ENCODE measurements at regions not wholly inside any gene's neighbourhood (a gene's known extent, or its start where the extent isn't known, plus 50 kb on each side); places are given as distances from the start of the nearest gene placed in this dataset.
"Not testable (repeated sequence)": the region's sequence is repeated elsewhere in the genome, so short reads cannot be mapped to it uniquely, and the experiment has no call there.

GRCh38 chr13:58619396-58620113 is 988.0 kb downstream of the PCDH17 start:
- DNase-seq (ENCODE audit: low read depth in 3 of 3), result no peak

- DNase-seq (ENCODE audit: low read depth in 3 of 3), result no peak
Measured at GRCh38 chr13:58620176-58620575, 988.6 kb downstream of the PCDH17 start.

DNA sequence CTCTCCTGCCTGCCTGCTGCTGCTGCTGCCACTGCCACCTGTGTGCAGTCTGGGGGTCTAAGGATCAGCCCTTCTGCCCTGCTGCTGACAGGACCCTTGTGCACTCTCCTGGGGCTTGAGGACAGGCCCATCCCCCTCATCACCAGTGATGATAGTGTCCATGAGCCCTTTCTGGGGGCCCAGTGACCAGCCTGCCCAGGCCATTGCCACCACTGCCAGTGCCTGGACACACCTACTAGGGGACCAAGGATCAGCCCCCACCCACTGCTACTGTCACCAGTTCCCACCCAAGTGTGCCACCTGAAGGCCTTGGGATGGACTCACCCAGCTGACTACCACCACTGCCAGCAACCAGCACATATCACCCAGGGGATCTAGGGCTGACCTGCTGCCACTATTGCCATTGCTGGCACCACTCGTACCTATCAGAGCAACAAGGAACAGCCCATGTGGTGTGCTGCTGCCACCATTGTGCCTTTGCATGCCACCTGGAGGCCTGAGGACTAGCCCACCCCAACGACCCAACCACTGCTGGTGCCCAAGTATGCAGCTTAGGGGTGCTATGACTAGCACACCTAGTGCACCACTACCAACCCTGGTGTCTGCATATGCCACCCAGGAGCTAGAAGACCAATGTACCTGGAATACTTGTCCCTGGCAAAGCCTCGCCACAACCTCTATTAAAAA is 994.3 kb downstream of the PCDH17 start:
- no peak for DNase-seq (ENCODE audit: low read depth in 3 of 3)

- no peak for DNase-seq (ENCODE audit: low read depth in 3 of 3)
Measured at GRCh38 chr13:58630794-58631193, 999.2 kb downstream of the PCDH17 start.

GRCh38 chr13:58633226-58633625 is 1001.7 kb downstream of the PCDH17 start:
- no peak for DNase-seq (ENCODE audit: low read depth in 3 of 3)

- no peak for DNase-seq (ENCODE audit: low read depth in 3 of 3)
Measured at GRCh38 chr13:58655086-58655485, 1023.5 kb downstream of the PCDH17 start.

DNA sequence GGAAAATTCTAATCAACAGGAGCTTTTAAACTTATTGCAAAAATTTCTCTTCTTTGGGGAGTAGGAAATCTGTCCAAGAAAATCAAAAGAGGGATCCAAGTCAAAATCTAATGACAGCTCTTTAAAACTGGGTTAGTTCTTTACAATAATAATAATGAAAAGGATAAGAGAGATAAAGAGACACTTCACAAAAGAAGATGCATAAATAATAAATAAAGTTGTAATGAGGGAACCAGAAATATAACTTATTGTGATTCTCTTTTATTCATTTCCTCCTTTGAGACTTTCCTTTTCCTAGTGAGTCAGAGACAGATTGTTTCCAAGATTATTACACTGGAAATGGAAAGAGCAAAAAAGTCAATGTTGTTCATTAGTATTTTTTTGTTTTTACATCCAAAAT is 1029.3 kb downstream of the PCDH17 start:
- no peak for DNase-seq (ENCODE audit: low read depth in 3 of 3)

DNA sequence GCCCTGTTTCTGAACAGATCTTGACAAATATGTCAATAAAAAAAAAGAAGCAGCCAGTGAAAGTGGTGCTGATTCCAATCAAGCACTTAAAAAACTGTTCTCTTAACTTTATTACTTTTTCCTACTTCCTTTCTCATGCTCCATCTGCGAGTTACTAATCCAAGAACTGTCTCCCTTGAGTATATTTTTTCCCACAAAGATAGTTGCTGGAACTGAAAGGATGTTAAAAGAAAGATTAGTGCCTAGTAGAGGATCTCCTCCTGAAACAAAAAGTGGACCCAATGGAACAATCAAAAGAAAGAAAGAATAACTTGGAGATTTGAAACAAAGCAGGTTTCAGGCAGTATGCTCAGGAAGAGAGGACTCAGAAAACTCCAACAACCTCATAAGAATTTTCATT is 1034.8 kb downstream of the PCDH17 start:
- no peak for DNase-seq (ENCODE audit: low read depth in 3 of 3)

DNA sequence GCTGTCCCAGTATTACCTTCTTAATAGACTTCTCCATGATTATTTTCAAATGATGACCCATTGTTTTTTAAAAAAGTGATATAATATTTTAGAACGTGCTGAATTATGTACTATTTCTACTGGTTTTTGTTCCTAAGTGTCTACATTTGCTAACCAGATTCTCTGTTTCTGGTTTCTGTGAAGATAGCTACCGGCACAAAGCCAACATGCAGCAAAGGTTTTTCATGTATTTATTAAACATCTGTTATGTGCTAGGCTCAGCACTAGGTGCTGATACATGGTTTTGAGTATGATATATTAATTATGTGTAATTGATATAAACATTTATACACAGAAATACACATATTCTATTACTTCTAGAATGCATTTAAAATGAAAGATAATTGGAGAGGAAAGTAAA is 1035.6 kb downstream of the PCDH17 start:
- no peak for DNase-seq (ENCODE audit: low read depth in 3 of 3)

GRCh38 chr13:58680115-58680514 is 1048.6 kb downstream of the PCDH17 start:
- no peak for DNase-seq (ENCODE audit: low read depth in 3 of 3)

DNA sequence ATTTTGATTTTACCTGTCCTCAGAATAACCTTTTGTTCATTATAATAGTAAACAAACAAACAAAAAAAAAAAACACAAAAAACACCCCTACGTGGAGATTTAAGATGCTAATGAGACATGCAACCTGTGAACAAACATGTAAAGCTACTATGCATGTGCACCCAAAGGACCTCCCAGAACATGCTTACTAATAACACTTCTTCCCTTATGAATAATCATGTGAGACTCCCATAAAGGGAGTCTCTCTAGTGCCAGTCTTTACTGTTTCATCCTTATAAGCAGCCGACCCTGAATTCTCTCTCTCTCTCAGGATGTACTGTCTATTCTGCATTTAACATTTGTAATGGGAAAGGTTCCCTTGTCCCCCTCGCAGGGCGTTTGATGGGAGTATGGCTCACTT is 1051.1 kb downstream of the PCDH17 start:
- DNase-seq (ENCODE audit: low read depth in 3 of 3), result no peak

- no peak for DNase-seq (ENCODE audit: low read depth in 3 of 3)
Measured at GRCh38 chr13:58687148-58687547, 1055.6 kb downstream of the PCDH17 start.

DNA sequence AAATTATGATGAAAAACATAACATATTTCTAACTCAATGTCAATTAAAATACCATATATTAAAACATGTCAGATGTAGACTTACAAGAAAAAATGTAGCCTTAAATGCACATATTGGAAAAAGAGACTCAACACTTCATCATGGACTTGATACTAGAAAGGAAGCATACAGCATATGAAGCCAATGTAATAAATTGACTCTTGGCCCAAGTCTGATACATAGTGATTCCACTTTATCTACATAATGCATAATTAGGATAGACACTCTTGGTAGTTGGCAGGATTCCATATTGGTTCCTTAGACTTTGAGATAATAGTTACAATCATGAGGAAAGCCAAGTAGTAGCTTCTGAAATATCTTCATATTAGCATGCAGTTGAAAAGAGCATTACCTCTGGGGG is 1067.0 kb downstream of the PCDH17 start:
- DNase-seq (ENCODE audit: low read depth in 3 of 3), result no peak

DNA sequence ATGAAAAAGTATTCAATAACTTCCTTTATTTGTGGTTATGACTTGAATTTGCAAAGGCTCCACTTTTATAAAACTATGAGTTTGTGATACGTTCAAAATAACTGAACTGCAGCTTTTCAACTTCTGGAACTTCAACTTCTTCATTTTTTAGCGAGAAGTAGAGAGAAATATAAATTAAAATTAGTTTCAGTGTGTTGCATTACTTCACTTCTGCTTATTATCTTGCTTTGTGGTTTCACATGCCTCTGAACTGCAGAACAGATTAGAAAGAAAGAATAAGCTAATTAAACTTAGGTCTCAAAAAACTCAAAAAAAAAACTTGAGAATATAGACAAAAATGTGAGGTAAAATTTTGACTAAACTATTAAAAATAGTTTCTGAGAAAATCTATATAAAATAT is 1073.4 kb downstream of the PCDH17 start:
- DNase-seq (ENCODE audit: low read depth in 3 of 3), result no peak

GRCh38 chr13:58706421-58706820 is 1074.9 kb downstream of the PCDH17 start:
- no peak for DNase-seq (ENCODE audit: low read depth in 3 of 3)

- DNase-seq (ENCODE audit: low read depth in 3 of 3), result no peak
Measured at GRCh38 chr13:58712191-58712590, 1080.6 kb downstream of the PCDH17 start.

- not testable (repeated sequence) for DNase-seq (ENCODE audit: low read depth in 3 of 3)
Measured at GRCh38 chr13:58714016-58714415, 1082.5 kb downstream of the PCDH17 start.

DNA sequence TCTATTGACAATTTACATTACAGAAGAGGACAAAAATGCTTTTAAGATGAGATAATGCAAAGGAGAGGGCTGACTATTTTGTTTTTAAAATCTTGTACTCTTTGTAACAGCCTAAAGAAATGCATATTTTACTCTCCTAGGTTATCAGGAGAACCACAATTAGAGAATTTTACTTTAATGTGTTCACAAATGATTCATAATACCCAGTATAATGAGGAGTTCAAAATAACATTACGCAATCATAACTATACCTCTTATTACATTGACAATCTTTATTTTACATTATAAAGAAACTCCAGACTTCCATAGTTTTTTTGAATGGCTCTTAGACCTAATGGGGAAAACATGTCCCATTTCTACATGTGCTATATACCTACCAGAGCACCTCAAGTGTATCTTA is 1089.7 kb downstream of the PCDH17 start:
- no peak for DNase-seq (ENCODE audit: low read depth in 3 of 3)

DNA sequence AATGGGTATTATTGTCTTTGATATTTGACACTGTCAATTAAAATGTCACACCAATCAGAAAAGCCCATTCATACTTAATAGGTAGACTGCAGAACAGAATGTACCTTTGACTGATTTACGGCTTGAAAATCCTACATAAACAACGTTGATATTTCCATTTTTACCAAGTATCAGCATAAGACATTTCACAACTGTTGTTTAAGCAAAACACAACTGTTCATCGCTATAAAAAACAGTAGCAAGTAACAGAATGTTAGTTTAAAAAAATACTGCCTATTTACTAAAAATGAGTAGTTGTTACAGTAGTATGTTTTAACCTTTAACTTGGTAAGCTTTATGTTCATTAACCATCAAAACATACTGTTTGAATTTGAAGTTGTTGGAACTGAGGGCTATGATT is 1096.6 kb downstream of the PCDH17 start:
- DNase-seq (ENCODE audit: low read depth in 3 of 3), result no peak

GRCh38 chr13:58729361-58729760 is 1097.8 kb downstream of the PCDH17 start:
- no peak for DNase-seq (ENCODE audit: low read depth in 3 of 3)

GRCh38 chr13:58744686-58745085 is 1113.1 kb downstream of the PCDH17 start:
- no peak for DNase-seq (ENCODE audit: low read depth in 3 of 3)

- DNase-seq (ENCODE audit: low read depth in 3 of 3), result no peak
Measured at GRCh38 chr13:58767566-58767965, 1136.0 kb downstream of the PCDH17 start.

GRCh38 chr13:58773280-58773859 is 1141.8 kb downstream of the PCDH17 start:
- DNase-seq (ENCODE audit: low read depth in 3 of 3), result no peak

Data from stimulated activated CD4-positive, alpha-beta T cell treated with anti-CD3 and anti-CD28 coated beads, TNF-alpha, amount 100 ng/mL, for 4 hours (primary cell).